RPMI8226 (cell line): ENCODE measurements at regions not wholly inside any gene's neighbourhood (a gene's known extent, or its start where the extent isn't known, plus 50 kb on each side); places are given as distances from the start of the nearest gene placed in this dataset.

ENCODE experiments used
- DNase-seq: peaks from one replicate; pipeline ENCODE4 v3.0.0-alpha.2; 2015

DNA sequence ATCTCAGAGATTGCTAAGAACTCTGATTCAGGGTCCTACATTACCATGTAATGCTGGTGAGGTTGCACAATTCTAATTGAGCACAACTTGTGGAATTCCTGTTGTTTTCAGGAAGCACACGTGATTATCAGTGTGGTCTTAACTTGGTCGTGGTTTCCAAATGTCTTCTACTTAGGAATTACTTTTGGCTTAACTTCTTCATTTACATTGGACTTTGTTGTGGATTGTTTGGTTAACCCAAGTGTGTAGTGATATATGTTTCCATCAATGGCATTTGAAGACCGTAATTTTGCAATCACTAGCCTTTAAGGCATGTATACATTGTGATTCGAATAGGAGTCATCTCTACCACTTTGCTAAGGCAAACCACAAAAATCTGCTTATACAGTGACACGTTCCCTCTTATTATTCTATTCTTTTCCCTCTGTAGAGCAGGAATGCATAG is 373.3 kb downstream of the IRS1 start:
- no peak for DNase-seq

DNA sequence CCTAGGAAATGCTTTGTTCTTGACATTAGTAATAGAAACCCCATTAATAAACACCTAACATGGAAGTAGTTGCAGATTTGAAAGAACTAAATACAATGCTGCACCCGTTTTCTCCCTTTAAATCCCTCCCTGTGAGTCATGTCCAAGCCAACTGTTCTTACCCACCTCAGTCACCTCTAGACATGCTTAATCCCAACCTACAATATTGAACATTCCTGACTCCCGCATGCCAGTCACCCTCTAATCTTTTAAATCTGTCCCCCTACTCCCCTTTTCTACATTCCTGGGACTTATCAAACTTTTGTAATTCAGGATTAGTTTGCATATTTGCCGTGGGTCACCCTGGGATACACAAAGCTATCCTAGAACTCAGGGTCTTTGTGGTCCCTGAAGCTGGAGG is 374.6 kb downstream of the IRS1 start:
- no peak for DNase-seq

DNA sequence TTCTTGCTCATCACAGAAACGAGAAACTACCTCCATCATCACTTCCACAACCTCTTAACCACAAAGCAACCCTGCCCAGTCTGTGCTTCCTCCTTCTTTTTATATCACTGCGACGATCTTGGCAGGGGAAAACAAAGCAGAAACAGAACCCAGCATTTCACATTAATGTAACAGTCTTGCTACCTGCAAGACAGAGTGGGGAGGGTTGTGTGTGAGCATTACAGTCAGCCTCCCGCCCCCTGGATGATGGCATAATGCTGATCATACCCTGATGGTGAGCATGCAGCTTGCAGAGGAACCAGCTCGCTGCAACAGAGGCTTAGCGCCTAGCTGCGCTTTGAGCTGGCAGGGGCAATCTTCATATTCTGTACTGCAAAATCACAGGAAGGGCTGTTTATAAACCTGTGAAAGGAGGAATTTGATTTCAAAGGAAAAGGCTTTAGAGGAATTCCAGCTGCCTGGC is 376.1 kb downstream of the IRS1 start:
- DNase-seq, result peak; percentile 30

GRCh38 chr2:226420646-226421045 is 379.0 kb downstream of the IRS1 start:
- no peak for DNase-seq

- DNase-seq, result no peak
Measured at GRCh38 chr2:226418521-226418920, 381.1 kb downstream of the IRS1 start.

GRCh38 chr2:226414335-226414734 is 385.3 kb downstream of the IRS1 start:
- no peak for DNase-seq

- no peak for DNase-seq
Measured at GRCh38 chr2:226413498-226414130, 386.0 kb downstream of the IRS1 start.

- DNase-seq, result no peak
Measured at GRCh38 chr2:226411727-226412360, 387.8 kb downstream of the IRS1 start.

- no peak for DNase-seq
Measured at GRCh38 chr2:226411205-226411604, 388.4 kb downstream of the IRS1 start.

GRCh38 chr2:226410247-226410835 is 389.3 kb downstream of the IRS1 start:
- no peak for DNase-seq

- DNase-seq, result no peak
Measured at GRCh38 chr2:226409134-226409533, 390.5 kb downstream of the IRS1 start.

- no peak for DNase-seq
Measured at GRCh38 chr2:226408141-226408540, 391.5 kb downstream of the IRS1 start.

- DNase-seq, result no peak
Measured at GRCh38 chr2:226407135-226407534, 392.5 kb downstream of the IRS1 start.

GRCh38 chr2:226405465-226405864 is 394.2 kb downstream of the IRS1 start:
- DNase-seq, result no peak

DNA sequence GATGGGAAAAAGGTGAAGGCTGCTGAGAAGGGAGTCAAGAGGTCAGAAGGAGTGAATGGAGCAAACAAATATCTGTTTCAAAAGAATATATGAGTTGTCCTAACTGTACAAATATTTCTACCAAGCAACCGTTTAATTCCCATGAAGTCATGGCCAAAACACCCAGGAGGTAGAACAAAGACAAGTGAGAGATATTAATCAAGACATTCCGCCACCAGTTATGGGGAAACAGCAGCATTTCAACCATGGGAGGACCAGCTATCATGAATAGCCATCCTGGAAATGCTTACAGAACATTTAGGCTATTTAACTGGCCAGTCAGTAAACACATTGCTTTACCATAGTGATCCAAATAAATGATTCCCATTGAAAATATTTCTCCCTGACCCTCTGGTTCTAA is 396.3 kb downstream of the IRS1 start:
- no peak for DNase-seq

DNA sequence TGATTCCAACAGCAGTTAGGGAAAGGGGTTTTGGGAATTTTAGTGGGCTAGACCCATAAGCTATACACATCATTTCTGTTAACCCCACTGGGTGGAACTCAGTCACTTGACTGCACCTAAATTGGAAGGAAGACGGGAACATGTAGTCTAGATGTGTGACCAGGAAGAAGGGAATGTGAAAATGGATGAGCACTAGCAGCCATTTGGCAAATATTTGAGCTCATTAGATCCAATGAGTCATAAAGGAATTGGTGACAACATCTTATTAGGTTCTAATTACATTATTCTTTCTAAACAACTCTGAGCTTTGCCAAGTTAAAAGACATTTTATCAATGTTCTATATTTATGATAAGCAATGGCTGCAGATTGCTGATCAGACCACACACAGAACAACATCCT is 400.6 kb downstream of the IRS1 start:
- no peak for DNase-seq

DNA sequence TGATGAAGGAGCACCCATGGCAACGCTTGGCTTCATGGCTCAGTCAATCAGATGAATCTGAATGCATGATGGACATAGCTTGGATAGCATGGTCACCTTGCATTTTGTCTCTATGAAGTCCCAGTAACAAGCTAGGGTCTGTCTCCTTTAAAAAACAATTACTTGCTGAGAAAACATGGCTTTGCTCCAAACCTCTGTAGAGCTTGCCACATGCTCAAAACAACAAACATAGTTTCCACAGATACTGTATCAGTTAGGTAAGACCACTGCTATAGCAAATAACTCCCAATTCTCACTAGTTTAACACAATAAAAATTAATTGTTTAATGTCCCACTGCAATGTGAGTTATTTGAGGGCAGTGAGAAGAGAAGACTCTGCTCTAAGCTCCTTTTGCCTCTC is 401.0 kb downstream of the IRS1 start:
- no peak for DNase-seq

GRCh38 chr2:226396541-226396940 is 403.1 kb downstream of the IRS1 start:
- no peak for DNase-seq

DNA sequence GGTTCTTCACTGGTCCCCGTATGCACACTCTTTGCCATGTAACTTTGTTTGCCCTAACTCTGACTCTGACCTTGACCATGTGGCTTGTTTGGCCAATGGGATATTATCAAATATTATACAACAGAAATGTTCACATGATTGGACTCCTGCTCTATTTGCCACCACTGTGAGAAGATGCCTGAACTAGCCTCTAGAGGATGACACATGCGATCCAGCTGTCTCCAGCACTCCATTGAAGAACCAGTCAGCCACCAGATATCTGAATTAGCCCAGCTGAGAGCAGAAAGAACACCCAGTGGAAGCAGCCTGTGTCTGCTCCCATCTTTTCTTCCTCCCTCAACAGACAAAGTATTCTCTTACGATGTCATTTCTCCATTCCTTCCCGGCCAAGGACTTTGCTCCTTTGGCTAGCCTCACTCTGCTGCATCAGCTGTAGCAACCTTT is 412.1 kb downstream of the IRS1 start:
- DNase-seq, result no peak

GRCh38 chr2:226383461-226383860 is 416.2 kb downstream of the IRS1 start:
- no peak for DNase-seq

- DNase-seq, result no peak
Measured at GRCh38 chr2:226380679-226381078, 418.9 kb downstream of the IRS1 start.

DNA sequence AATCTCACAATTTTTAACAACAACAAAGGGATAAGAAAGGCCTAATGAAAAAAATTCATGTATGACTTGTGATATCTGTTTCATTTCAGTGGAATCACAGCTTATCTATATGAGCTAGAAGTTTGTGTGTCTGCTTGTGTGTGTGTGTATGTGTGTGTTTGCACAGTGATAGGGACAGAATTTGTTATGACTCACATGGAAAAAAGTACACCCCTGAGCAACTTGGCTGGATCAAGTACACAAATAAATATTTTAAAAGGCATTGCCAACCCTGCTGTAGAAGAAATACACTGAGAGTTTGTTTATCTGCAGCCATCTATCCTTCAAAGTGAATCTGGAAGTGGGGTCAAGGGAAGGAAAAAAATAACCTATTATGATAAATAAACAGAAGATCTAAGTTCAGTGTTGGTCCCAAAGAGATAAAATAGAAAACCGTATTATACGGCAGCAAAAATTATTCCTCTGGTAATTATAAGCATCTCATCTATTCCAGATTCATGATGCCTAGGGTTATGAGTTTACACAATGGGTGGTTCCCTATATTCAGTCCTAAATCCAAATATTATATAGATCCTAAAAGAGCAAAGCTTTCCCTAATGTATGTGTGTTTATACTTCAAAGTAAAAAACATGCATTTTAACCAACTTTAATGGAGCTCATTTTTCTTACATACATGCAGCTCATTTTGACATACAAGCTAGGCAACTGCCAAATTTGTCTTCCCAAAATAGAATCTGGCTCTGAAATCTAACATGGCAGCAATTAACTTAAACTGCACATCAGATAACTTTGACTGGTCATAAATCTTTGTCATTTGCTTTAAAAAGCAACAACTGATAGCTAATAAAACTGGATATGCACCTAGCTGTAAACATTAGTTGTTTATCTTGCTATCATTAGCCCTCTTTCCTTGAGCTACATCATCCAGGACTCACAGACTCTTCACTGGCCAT is 420.6 kb downstream of the IRS1 start:
- DNase-seq, result no peak

- no peak for DNase-seq
Measured at GRCh38 chr2:226376516-226377180, 423.0 kb downstream of the IRS1 start.
